ENCODE measurements at regions not wholly inside any gene's neighbourhood (a gene's known extent, or its start where the extent isn't known, plus 50 kb on each side); places are given as distances from the start of the nearest gene placed in this dataset.

- no peak for TF ChIP-seq EZH2 (IDR thresholded peaks at IDR 0.05)
- no peak for TF ChIP-seq POLR2AphosphoS5 (IDR thresholded peaks at IDR 0.05; ENCODE audit: borderline replicate concordance, low read depth, low read length)
- TF ChIP-seq FOXP2 (optimal IDR thresholded peaks at IDR 0.05; ENCODE audit: control extremely low read depth, extremely low read length, insufficient read depth) = no peak
Observed at GRCh38 chr9:126058011-126058531, 268.6 kb upstream of the MVB12B start.

All from SK-N-MC (cell line).